Stimulated activated naive CD4-positive, alpha-beta T cell (primary cell): ENCODE measurements at regions not wholly inside any gene's neighbourhood (a gene's known extent, or its start where the extent isn't known, plus 50 kb on each side); places are given as distances from the start of the nearest gene placed in this dataset.

Experiments used
- DNase-seq, 6 experiments: peaks; one replicate each; lab custom pipeline; 2025; lab: John Stamatoyannopoulos, UW

DNA sequence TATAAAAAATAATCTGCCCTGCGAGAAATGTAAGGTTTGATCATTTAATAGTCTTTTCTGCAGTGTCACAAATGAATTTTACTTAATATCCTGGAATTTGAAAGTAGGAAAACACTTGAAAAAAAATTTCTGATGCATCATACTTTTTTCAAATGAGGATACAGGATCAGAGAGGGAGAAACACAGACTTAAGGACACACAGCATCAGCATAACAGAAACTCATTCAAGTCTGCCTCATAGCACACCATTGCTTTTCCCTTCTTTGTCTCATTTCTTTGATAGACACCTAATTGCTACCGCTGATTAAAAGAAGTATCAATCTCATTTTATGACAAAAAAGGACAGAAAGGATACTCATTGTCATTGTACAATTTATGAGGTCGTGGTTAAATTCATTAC lies 319.0 kb downstream of the TMEM114 start:
- no peak for DNase-seq

DNA sequence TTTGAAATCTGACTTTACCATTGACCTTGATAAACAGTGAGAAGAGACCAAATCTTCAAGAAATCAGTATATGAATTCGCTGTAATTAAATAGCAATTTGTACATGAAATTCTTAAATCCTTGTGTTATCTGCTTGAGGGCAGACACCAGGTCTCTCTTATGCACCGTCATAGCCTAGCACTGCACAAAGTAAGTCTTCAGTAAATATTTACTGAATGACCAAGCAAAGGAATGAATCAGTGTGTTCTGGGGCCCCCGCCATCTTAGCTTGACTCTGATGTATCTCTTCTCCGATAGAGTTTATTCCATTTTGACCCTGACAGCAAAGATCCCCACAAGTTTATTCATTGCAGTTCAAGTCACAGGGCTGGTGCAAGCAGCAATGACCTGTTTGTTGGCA lies 328.0 kb downstream of the TMEM114 start:
- DNase-seq: no peak

DNA sequence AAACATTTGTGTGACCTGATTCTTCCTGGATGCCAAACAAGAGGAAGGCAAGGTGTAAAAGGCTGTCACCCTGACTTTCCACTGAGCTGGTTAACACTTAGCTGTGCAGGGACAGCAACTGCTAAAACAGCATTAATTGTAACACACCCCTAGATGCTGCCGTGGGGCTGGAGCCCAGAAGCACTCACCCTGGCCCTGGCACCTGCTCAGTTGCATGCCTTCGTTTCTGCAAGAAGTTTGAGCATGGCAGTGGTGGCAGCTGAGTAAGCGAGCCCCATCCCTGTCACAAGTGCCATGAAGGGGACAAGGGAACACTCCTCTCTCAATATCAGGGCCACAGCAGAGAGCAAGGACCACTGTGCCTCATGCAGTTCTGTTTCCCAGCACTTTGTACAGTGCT lies 330.2 kb downstream of the TMEM114 start:
- DNase-seq: no peak

DNA sequence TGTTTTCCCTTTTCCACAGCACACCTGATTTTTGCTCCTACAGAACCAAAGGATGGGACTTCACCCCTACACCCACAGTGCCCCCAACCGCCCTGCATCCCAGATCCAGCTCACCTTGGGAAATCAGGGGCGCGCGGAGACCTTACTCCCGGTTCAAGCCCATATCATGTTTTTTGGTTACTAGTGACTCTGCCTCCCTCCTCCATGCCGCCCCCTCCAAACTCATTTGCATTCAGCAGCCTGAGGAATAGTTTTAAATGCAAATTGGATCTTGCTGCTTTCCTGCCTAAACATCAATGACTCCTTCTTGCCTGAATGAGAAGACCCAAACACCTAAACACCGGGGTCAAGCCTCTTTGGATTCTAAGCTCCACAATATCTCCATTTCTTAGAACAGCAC lies 331.8 kb downstream of the TMEM114 start:
- no peak for DNase-seq

DNA sequence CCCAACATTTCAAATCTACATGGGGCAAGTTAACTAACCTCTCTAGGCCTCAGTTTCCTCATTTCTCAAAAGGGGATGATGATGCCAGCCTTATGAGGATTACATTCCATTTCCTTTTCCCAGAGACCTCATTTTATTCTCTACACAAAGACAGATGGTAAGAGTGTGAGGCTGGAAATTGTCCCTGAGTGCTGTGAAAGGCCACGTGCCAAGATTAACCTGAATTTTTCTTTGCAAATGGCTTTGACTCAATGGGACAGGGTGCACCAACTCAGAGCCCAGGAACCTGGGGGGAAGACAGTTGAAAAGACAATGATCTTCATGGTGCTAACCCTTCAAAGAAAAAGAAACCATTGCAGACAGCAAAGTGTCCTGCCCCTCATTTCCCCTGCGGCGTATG lies 332.8 kb downstream of the TMEM114 start:
- DNase-seq: no peak

DNA sequence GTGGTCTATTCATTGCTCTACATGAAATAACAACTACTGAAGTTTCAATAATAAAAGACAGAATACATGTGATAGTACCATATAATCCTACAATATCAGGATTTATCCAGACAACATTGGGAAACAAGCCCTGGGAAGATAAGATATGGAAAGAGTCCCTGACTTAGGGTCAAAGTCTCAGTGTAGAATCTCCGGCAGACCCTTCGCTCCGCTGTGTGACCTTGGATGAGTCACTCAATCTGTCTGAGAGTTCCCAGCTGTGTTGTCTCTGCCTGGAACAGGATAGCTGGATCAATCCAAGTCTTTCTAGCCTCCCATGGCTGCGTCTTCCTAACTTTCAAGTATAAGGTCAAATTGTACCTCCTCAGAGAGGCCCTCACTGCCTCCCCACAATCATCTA lies 335.9 kb downstream of the TMEM114 start:
- DNase-seq: no peak

DNA sequence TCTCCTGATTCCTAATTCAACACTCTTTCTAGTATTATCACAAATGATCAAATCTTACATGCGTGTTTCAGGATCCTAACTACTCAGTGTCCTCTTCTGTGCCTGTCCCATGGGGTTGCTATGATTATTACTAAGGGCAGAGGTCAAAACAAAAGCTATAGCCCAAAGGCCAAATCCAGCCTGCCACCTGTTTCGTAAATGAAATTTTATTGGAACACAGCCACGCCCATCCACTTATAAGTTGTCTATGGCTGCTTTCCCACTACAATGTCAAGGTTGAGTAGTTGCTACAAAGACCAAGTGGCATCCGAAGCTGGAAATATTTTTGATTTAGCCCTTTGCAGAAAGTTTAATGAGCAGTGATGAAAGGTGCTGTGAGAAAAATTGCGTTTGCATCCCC lies 336.6 kb downstream of the TMEM114 start:
- DNase-seq: no peak

DNA sequence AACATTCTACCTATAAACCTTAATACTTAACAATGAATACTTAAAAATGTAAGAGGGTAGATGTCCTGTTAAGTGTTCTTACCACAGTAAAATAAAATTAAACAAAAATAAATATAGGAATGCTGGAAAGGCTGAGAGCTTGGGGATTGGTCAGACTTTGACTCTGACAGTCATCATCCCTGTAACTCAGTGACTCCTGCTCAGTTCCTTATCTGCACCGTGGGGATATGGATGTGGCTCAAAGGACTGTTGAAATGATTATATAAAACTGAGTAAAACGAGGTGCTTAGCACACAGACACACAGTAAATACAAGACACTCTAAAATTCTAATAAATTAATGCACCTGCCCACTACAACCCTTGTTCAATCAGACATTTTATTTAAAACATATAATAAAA lies 338.6 kb downstream of the TMEM114 start:
- DNase-seq: no peak

DNA sequence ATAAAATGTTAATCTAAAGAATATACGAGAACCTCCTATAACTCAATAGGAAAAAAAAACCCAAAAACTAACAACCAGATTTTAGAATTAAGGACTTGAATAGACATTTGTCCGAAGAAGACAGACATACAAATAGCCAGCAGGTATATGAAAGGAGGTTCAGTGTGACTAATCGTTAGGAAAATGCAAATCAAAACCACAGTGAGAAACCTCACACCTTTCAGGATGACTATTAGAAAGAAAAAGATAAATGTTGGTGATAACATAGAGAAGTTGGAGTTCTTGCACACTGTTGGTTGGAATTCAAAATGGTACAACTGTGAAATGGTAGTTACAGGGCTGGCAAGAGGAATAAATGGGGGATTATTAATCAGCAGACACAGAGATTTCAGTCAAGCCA lies 339.0 kb downstream of the TMEM114 start:
- no peak for DNase-seq

DNA sequence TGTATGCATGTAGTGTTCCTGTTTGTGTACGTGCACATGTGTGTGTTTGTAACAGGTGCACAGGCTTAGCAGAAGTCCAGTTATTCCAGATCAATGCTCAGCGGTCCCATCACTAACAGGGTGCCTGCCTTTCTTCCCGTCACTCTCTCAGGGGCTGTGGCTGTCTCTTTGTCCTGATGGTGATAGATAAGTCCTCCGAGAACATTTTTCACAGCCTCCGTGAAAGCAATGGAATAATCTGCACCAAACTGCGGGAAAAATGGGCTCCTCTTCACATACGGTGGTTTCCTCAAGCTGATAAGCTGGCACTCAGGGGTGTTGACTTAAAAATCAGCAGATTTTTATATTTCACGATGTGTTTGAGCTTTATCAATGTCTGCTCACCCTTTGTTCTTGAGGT lies 342.3 kb downstream of the TMEM114 start:
- no peak for DNase-seq

DNA sequence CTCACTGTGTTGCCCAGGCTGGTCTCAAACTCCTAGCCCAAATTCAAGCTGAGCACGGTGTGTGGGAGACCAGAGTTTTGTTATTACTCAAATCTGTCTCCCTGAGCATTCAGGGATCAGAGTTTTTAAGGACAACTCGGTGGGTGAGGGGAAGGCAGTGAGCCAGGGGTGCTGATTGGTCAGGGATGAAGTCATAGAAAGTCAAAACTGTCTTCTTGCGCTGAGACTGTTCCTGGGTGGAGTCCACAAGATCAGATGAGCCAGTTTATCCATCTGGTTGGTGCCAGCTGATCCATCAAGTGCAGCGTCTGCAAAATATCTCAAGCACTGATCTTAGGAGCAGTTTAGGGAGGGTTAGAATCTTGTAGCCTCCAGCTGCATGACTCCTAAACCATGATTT lies 346.3 kb downstream of the TMEM114 start:
- no peak for DNase-seq

DNA sequence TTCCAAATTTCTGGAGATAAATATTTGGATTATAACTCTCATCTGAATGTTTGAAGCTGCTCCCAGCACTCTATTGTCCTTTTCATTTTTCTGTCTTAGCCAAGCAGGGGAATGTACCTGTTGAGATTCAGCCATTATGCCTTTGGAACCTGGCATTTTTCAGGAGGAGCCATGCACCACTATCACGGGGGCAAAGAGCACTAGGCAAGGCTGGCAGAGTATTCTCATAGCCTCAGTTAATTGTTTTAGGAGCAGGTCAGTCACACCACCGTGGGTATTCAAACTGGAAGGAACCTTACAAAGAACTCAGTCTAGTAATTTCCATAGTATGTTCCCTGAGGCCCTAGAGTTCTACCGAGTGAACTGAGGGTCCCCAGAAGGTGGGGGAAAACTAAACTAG lies 348.9 kb downstream of the TMEM114 start:
- no peak for DNase-seq

DNA sequence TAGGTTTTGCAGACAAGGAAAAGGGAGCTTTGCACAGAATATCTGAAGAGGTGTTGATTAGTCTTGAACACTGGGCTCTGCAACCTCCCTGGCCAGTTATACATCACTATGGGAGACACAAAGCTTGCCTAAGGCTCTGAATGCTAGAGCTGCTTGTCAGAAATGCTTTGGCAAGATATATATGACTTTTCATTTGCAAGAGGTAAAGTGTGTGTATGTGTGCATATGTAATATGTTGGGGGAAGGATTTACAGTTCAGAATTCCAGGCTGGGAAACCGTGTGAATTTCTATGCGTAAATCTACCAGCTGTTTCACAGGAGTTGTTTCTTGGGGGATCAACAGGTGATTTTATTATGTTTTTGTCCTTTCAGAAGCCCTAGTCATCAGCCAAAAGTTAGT lies 350.9 kb downstream of the TMEM114 start:
- DNase-seq: no peak

DNA sequence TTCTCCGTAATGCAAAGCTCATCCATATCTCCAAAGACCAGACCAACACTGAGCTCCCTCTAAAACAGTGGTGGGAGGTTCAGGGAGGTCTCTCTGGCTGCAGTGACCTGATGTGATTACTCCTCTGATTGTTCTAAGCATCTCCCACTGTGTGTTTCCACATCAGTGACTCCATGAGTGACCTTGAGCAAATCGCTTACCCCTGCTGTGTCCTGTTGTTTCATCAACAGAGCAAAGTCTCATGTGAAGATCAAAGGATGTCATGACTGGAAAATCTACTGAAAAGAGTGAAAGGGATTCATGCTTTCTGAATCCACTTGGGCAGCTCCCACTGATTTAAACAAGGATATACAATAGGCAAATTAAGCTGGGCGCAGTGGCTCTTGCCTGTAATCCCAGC lies 352.9 kb downstream of the TMEM114 start:
- DNase-seq: no peak

DNA sequence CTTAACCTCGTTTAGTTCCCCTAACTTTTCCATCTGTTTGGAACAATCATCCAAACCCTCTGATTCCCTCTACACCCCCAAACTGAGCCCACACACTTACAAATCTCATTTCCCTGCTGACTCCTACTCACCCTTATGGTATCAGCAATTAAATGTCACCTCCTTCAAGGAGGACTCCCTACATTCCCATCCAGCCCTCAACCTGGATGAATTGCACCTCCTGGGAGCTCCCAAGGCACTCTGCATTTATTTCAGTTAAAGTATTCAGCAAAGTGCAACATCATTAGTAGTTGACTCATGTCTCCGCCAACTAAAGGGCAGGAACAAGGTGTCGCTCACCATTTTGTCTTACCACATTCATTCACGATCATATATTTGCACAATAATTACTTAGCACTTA lies 353.5 kb downstream of the TMEM114 start:
- no peak for DNase-seq

DNA sequence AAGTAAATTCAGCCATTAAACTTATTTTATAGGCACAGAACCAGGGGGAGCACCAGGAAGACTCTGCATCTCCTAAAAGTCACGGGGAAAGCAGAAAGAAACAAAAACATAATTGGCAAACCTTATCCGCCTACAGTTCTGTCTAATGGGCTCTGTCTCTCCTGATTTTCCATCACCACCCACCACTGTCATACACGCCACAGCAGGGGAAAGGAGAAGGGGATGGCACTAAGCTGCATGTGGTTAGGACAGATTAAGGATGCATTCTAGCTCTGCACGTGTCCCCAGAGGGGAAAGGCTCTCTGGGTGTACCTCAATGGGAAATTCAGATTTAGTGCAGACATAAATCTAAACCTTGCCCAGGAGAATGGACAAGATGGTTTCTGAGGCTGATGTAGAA lies 359.8 kb downstream of the TMEM114 start:
- no peak for DNase-seq

DNA sequence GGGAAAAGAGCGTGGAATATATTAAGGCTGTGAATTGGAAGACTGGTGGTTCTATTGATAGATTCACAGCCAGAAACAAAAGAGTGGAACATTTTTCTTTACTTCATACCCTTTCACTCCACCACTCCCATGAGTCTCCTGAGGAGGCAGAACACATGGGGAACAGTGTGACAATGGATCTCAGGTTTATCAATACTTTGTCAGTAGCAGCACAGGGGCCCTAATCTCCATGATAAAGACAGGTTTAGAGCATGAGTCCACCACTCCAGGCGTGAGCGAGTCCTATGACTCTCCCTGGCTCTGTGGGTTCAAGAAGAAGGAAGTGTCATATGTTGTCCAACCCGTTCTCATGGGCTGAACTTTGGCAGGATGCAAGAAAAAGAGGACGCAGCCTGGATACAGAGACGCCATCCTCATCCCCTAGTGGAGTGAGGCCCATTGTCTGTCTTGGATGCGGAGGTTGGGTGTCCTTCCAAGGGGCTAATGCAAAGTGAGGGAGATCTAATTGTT lies 361.2 kb downstream of the TMEM114 start:
- DNase-seq: no peak

DNA sequence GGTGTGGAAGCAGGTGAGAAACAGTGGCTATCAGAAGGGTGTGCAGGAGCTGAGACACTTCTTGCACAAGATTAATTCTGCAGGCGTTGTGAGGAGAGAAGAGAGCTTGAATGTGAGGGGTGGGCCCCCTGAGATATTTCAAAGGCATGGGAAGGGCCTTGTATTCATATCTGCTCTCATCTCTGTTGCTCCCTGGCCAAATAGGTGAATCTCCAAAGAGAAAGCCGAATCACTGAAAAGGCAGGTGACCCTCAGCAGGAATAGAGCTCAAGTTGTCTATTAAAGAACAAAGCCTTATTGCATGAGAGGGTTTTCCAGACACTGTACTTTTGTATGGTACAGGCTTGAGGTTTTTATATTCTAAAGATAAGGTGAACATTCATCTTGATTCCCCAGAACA lies 373.1 kb downstream of the TMEM114 start:
- DNase-seq: no peak

DNA sequence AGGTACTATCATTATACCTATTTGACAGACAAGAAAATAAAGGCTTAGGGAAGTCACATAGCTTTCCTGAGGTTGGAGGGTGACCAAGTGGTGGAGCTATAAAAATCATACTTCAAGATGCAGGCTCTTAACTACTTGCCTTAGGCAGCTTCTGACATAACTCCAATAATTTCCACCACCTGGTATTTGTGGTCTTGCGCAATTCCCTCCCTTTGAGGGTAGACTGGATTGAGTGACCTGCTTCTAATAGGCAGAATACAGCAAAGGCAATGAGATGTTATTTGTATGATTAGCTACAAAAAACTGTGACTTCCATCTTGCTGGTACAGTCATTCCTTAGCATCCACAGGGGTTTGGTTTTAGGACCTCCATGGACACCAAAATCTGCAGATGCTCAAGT lies 385.5 kb downstream of the TMEM114 start:
- no peak for DNase-seq

DNA sequence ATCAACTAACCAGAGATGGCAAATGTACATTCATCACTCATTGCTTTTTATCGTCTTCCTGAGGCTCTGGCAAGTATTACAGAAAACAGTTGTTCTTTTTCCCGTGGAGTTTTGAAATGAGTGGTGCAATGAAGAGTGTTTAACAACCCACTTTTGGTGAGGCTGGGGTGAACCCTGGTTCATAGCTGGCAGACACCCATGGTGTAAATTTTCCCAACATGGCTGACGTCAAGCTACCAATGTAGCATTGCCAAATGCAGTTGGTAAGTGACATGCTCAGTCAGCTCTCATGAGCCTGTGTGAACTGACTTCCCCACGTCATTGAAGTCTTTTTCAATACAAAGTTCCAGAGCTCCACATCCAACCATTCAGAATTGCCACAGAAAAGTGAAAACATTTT lies 386.2 kb downstream of the TMEM114 start:
- DNase-seq: no peak

DNA sequence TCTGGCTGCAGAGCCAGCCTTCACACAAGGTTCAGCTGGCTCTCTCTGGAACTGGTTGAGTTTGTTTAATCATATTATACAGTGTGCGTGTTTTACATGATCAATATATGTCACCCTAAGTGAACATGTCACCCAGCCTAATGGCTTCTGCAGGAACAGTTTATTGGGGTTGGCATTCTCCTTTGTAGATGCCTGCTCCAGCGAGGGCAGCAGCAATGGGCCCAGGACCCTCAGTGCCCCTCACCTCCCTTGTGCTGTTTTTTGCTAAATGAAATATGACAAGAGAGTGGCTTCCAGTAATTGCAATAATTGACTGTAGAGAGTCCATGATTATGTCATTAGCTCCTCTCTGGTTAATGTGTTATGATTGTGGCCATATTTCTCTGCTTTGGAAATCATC lies 387.2 kb downstream of the TMEM114 start:
- no peak for DNase-seq

DNA sequence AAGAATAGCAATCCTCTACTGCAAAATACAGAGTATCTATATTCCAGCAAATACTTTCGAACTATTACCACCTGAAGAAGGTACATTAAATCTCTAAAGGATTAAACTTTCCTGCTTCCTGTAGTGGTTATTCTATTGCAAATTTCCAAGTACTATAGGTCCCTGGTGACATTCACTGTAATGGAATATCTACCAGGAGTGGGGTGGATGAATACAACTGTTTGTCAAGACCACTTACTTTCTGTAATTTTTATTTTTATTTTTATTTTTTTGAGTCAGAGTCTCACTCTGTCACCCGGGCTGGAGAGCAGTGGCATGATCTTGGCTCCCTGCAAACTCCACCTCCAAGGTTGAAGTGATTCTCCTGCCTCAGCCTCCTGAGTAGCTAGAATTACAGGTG lies 389.5 kb downstream of the TMEM114 start:
- DNase-seq: no peak

DNA sequence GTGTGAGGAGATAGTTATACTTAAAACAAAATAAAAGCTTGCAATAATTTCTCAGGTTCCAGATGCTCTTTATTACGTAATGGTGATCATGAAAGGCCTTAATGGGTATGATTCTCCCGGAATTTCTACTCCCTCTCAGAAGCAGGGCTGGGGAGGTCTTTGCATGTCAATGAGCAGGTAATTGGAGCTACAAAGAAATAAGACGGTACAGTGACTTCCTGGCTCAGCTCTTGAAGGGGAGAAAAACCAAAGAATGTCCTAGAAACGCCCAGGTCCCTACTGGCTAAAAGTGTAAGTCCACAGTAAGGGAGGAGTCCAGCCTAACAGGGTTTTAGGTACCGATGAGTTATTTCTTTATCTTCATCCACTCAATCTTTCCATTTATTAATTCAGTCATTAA lies 390.9 kb downstream of the TMEM114 start:
- DNase-seq: no peak

DNA sequence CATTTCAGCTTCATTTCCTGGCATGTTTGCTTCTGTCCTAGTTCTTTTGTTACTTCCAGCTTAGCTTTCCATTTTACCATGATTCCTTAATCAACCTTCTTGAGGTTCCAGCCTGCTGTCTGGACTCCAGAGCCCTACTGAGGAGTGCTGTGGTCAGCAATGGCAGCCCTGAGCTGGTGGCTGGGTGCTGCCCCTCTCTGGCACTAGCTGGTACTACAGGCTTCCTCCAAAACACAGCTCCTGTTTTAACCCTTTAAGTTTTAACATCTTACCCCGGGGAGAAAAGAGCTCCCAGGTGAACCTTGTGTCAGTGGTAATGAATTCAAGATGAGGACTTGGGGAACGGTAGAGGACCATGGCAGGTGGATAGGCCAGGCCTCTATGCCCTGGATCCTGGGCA lies 395.5 kb downstream of the TMEM114 start:
- DNase-seq: no peak

DNA sequence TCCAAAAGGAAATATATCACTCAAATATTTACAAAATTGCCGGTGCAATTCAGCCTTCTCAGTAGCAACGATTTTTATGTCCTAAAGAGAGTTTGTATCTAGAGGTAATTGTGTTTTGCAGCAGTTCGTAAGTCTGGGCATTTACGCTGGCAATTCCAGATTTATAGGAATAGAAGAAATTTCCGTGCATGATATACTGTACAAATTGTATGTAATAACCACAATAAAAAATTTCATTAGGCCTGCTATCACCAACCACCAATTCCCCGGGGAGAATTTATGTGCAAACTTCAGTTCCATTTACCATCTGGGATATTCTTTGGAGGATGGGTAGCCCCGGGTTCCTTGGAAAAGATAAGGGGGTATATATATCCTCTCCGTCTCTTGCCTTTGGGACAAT lies 401.5 kb downstream of the TMEM114 start:
- DNase-seq: no peak
